NB4 (cell line): ENCODE measurements at regions not wholly inside any gene's neighbourhood (a gene's known extent, or its start where the extent isn't known, plus 50 kb on each side); places are given as distances from the start of the nearest gene placed in this dataset.

Experiments
- MYC ChIP-seq: IDR thresholded peaks from 2 replicates; pipeline ENCODE4 v1.6.1; 2011; ENCODE audit warnings: low read depth, low read length
- POLR2A ChIP-seq: IDR thresholded peaks from 2 replicates; pipeline ENCODE4 v1.6.1; 2011; ENCODE audit warnings: mild to moderate bottlenecking; ENCODE audit not compliant: insufficient read length; ENCODE audit errors: extremely low read depth
- TF ChIP-seq, protein P1 (sequence below): IDR thresholded peaks from 2 replicates; pipeline ENCODE4 v1.6.1; 2011; ENCODE audit warnings: low read depth, low read length
- TF ChIP-seq, protein P2 (sequence below): IDR thresholded peaks from one replicate; pipeline ENCODE4 v1.5.1; 2012; ENCODE audit warnings: low read depth, low read length

DNA sequence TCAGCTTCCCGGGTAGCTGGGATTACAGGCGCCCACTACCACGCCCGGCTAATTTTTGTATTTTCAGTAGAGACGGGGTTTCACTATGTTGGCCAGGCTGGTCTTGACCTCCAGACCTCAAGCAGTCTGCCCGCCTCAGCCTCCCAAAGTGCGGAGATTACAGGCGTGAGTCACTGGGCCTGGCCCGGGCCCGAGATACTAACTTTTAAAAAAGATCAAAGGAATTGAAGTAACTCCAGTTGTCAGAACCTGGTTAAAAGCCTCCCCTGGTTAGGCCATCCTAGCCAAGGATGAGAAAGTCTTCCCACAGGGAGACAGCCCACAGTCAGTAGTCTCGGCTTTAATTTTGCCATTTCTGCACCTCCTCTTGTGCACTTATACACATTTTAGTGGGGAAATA lies 212.3 kb upstream of the MCTP2 start:
- TF ChIP-seq, protein P1, sequence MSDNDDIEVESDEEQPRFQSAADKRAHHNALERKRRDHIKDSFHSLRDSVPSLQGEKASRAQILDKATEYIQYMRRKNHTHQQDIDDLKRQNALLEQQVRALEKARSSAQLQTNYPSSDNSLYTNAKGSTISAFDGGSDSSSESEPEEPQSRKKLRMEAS = no peak
- TF ChIP-seq, protein P2, sequence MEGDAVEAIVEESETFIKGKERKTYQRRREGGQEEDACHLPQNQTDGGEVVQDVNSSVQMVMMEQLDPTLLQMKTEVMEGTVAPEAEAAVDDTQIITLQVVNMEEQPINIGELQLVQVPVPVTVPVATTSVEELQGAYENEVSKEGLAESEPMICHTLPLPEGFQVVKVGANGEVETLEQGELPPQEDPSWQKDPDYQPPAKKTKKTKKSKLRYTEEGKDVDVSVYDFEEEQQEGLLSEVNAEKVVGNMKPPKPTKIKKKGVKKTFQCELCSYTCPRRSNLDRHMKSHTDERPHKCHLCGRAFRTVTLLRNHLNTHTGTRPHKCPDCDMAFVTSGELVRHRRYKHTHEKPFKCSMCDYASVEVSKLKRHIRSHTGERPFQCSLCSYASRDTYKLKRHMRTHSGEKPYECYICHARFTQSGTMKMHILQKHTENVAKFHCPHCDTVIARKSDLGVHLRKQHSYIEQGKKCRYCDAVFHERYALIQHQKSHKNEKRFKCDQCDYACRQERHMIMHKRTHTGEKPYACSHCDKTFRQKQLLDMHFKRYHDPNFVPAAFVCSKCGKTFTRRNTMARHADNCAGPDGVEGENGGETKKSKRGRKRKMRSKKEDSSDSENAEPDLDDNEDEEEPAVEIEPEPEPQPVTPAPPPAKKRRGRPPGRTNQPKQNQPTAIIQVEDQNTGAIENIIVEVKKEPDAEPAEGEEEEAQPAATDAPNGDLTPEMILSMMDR = no peak
- no peak for TF ChIP-seq POLR2A
- no peak for TF ChIP-seq MYC
